B cell (primary cell): ENCODE measurements at regions not wholly inside any gene's neighbourhood (a gene's known extent, or its start where the extent isn't known, plus 50 kb on each side); places are given as distances from the start of the nearest gene placed in this dataset.

Experiments
- EZH2 ChIP-seq: IDR thresholded peaks from 2 replicates; pipeline ENCODE4 v1.6.1; 2012; ENCODE audit warnings: borderline replicate concordance, low read depth, mild to moderate bottlenecking, moderate library complexity, low read length; ENCODE audit not compliant: insufficient read depth, poor library complexity, severe bottlenecking
- TF ChIP-seq, protein P1 (sequence below): fragments of 200-600 bp; IDR thresholded peaks from one replicate; pipeline ENCODE4 v1.8.0; 2022; ENCODE audit warnings: antibody characterized with exemption, mild to moderate bottlenecking

DNA sequence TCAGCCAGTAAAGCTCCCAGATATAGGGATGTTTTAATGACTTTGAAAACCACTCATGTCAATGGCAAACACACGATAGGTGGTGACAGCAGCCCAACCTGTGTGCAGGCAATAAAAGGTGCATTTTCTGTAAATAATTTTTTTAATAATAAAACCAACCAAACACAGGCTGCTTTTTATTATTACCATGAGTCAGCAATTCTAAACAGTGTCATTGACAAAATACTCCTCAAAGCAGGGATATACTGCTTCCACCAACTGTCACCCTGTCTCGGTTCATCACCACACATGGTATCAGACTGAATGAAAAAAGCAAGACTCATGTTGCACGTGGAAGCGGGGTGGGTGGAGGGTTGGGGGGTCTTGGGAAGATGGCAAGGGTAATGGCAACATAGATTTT lies 195.9 kb downstream of the ANKRD60 start:
- TF ChIP-seq, protein P1, sequence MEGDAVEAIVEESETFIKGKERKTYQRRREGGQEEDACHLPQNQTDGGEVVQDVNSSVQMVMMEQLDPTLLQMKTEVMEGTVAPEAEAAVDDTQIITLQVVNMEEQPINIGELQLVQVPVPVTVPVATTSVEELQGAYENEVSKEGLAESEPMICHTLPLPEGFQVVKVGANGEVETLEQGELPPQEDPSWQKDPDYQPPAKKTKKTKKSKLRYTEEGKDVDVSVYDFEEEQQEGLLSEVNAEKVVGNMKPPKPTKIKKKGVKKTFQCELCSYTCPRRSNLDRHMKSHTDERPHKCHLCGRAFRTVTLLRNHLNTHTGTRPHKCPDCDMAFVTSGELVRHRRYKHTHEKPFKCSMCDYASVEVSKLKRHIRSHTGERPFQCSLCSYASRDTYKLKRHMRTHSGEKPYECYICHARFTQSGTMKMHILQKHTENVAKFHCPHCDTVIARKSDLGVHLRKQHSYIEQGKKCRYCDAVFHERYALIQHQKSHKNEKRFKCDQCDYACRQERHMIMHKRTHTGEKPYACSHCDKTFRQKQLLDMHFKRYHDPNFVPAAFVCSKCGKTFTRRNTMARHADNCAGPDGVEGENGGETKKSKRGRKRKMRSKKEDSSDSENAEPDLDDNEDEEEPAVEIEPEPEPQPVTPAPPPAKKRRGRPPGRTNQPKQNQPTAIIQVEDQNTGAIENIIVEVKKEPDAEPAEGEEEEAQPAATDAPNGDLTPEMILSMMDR, result no peak
- no peak for TF ChIP-seq EZH2
